Prostate gland (tissue), 2 donors: ENCODE measurements at regions not wholly inside any gene's neighbourhood (a gene's known extent, or its start where the extent isn't known, plus 50 kb on each side); places are given as distances from the start of the nearest gene placed in this dataset.

ENCODE experiments used
- DNase-seq: peaks from one replicate; pipeline ENCODE4 v3.0.0-alpha.2; 2019; ENCODE audit warnings: low spot score
- H3K27ac ChIP-seq, 2 donors: fragments of 200-600 bp; sonication (generic); 2 replicates each; pipeline ENCODE4 v1.5.1; 2017 to 2019
- H3K27me3 ChIP-seq: fragments of 200-600 bp; sonication (generic); replicated peaks from 2 replicates; pipeline ENCODE4 v1.5.1; 2019; ENCODE audit not compliant: insufficient read depth
- H3K36me3 ChIP-seq, 2 donors: fragments of 200-600 bp; sonication (generic); 1 replicate in 1 of 2; 2 replicates in 1 of 2; pipeline versions ENCODE4 v1.5.1 to v1.8.1; 2017 to 2019
- H3K4me1 ChIP-seq: fragments of 200-600 bp; sonication (generic); replicated peaks from 2 replicates; pipeline ENCODE4 v1.5.1; 2019
- H3K4me3 ChIP-seq, 2 donors: fragments of 200-600 bp; sonication (generic); 2 replicates each; pipeline ENCODE4 v1.5.1; 2017 to 2019
- H3K9me3 ChIP-seq: fragments of 200-600 bp; sonication (generic); 2 replicates; pipeline ENCODE4 v1.5.1; 2017
- CTCF ChIP-seq, 4 experiments: fragments of 200-600 bp in 2 of 4; fragments of 450-650 bp in 2 of 4; sonication (generic) in 2 of 4; IDR thresholded peaks; 1 replicate in 3 of 4; 2 replicates in 1 of 4; pipeline ENCODE4 v1.5.1; 2016 to 2019; ENCODE audit warnings: antibody characterized with exemption in 4 of 4, mild to moderate bottlenecking in 2 of 4, moderate library complexity in 2 of 4
- POLR2A ChIP-seq: fragments of 450-650 bp; IDR thresholded peaks from one replicate; pipeline ENCODE4 v1.6.1; 2016; ENCODE audit warnings: antibody characterized with exemption, mild to moderate bottlenecking
- POLR2AphosphoS5 ChIP-seq: sonication (generic); formaldehyde crosslinking; IDR thresholded peaks from one replicate; pipeline ENCODE4 v1.6.1; 2017; ENCODE audit warnings: antibody characterized with exemption
- WGBS: methylation state at CpG from one replicate; pipeline ENCODE4 v1.1.5; 2018; 5-methylcytosine and 5-hydroxymethylcytosine counted together
- intact Hi-C: fragments of 100-400 bp; cut with DNase I; formaldehyde crosslinking; loops from one replicate; pipeline ENCODE4 v1.14.2; 2022

- no peaks in the 10 kb centered on the region for H3K9me3 ChIP-seq
Measured at GRCh38 chr4:141371206-141371605, 150.5 kb downstream of the ZNF330 start.

GRCh38 chr4:141375855-141376254 is 155.2 kb downstream of the ZNF330 start:
- H3K27me3 ChIP-seq: no peaks in the 10 kb centered on the region
- no peak overlapping the region for H3K27ac ChIP-seq
- no peaks in the 10 kb centered on the region for H3K9me3 ChIP-seq
- no peak for DNase-seq
- H3K4me3 ChIP-seq: no peak overlapping the region
- WGBS: 44% methylated on average over 2 of the region's 2 CpGs
- no peaks in the 10 kb centered on the region for H3K4me1 ChIP-seq
- intact Hi-C loops: no loop called here
- TF ChIP-seq CTCF (IDR thresholded peaks at IDR 0.05) (no peak), POLR2AphosphoS5 (no peak)
- H3K36me3 ChIP-seq: no peaks in the 10 kb centered on the region

More at GRCh38 chr4:141371206-141371605, 150.5 kb downstream of the ZNF330 start:
- no peaks in the 10 kb centered on the region for H3K27me3 ChIP-seq
- DNase-seq: no peak
- no peak for TF ChIP-seq POLR2A
- TF ChIP-seq CTCF (IDR thresholded peaks at IDR 0.05): no peak
- no peak for TF ChIP-seq POLR2AphosphoS5
- no peaks in the 10 kb centered on the region for H3K4me1 ChIP-seq
- H3K27ac ChIP-seq: no peak overlapping the region
- WGBS: 40% methylated on average over 3 of the region's 3 CpGs
- intact Hi-C loops: no loop called here
- H3K4me3 ChIP-seq: no peak overlapping the region
- no peaks in the 10 kb centered on the region for H3K36me3 ChIP-seq

GRCh38 chr4:141376769-141377168 is 156.1 kb downstream of the ZNF330 start:
- Histone ChIP-seq H3K27me3 (no peaks in the 10 kb centered on the region), H3K36me3 (no peaks in the 10 kb centered on the region), H3K27ac (no peak overlapping the region), H3K9me3 (no peaks in the 10 kb centered on the region), H3K4me3 (no peak overlapping the region), H3K4me1 (no peaks in the 10 kb centered on the region)
- intact Hi-C loops: no loop called here
- no peak for DNase-seq
- no peak for TF ChIP-seq POLR2A
- TF ChIP-seq POLR2AphosphoS5: no peak
- TF ChIP-seq CTCF (IDR thresholded peaks at IDR 0.05): no peak
- 96% methylated on average over 2 of the region's 2 CpGs for whole genome bisulfite sequencing

- TF ChIP-seq CTCF (IDR thresholded peaks at IDR 0.05) (no peak), POLR2AphosphoS5 (no peak), POLR2A (no peak)
Measured at GRCh38 chr4:141387299-141387698, 166.6 kb downstream of the ZNF330 start.

GRCh38 chr4:141388481-141388880 is 167.8 kb downstream of the ZNF330 start:
- 46% methylated on average over 3 of the region's 3 CpGs for WGBS
- H3K27ac ChIP-seq: no peak overlapping the region
- no peak for TF ChIP-seq POLR2A
- no peak for TF ChIP-seq POLR2AphosphoS5
- no peak for TF ChIP-seq CTCF (IDR thresholded peaks at IDR 0.05)

More at GRCh38 chr4:141387299-141387698, 166.6 kb downstream of the ZNF330 start:
- intact Hi-C loops: no loop called here
- Histone ChIP-seq H3K27ac (no peak overlapping the region), H3K4me3 (no peak overlapping the region), H3K9me3 (no peaks in the 10 kb centered on the region), H3K27me3 (no peaks in the 10 kb centered on the region), H3K36me3 (no peaks in the 10 kb centered on the region), H3K4me1 (no peaks in the 10 kb centered on the region)
- WGBS: 62% methylated on average over 2 of the region's 2 CpGs
- DNase-seq: no peak

More at GRCh38 chr4:141388481-141388880, 167.8 kb downstream of the ZNF330 start:
- H3K9me3 ChIP-seq: no peaks in the 10 kb centered on the region
- H3K27me3 ChIP-seq: no peaks in the 10 kb centered on the region
- DNase-seq: no peak
- no peak overlapping the region for H3K4me3 ChIP-seq
- no peaks in the 10 kb centered on the region for H3K36me3 ChIP-seq
- intact Hi-C loops: no loop called here
- no peaks in the 10 kb centered on the region for H3K4me1 ChIP-seq
